B cell (primary cell): ENCODE measurements at regions not wholly inside any gene's neighbourhood (a gene's known extent, or its start where the extent isn't known, plus 50 kb on each side); places are given as distances from the start of the nearest gene placed in this dataset.

Experiments used
- CTCF ChIP-seq: fragments of 200-600 bp; IDR thresholded peaks from one replicate; pipeline ENCODE4 v1.8.0; 2022; ENCODE audit warnings: antibody characterized with exemption, mild to moderate bottlenecking
- EZH2 ChIP-seq: IDR thresholded peaks from 2 replicates; pipeline ENCODE4 v1.6.1; 2012; ENCODE audit warnings: borderline replicate concordance, low read depth, mild to moderate bottlenecking, moderate library complexity, low read length; ENCODE audit not compliant: insufficient read depth, poor library complexity, severe bottlenecking

- no peak for TF ChIP-seq EZH2
- no peak for TF ChIP-seq CTCF
These were observed 142.4 kb upstream of the IRX3 start for GRCh38 chr16:54429029-54429428.
